Activated CD4-positive, alpha-beta T cell treated with anti-CD3 and anti-CD28 coated beads, Interleukin-10, Interleukin-2, amounts not matched to agents 100 ng/mL and 50 ng/mL, durations not matched to agents 16 hours and 8 hours (primary cell): ENCODE measurements at regions not wholly inside any gene's neighbourhood (a gene's known extent, or its start where the extent isn't known, plus 50 kb on each side); places are given as distances from the start of the nearest gene placed in this dataset.

Source experiments
- DNase-seq: peaks from one replicate; pipeline ENCODE4 v3.0.0-alpha.2; 2020

- DNase-seq, result no peak
Observed at GRCh38 chr17:6208608-6209180, 138.5 kb downstream of the WSCD1 start.

GRCh38 chr17:6205525-6205924, 135.3 kb downstream of the WSCD1 start:
- no peak for DNase-seq

- DNase-seq, result no peak
Observed at GRCh38 chr17:6205033-6205432, 134.9 kb downstream of the WSCD1 start.

GRCh38 chr17:6204203-6204722, 134.1 kb downstream of the WSCD1 start:
- DNase-seq, result no peak

DNA sequence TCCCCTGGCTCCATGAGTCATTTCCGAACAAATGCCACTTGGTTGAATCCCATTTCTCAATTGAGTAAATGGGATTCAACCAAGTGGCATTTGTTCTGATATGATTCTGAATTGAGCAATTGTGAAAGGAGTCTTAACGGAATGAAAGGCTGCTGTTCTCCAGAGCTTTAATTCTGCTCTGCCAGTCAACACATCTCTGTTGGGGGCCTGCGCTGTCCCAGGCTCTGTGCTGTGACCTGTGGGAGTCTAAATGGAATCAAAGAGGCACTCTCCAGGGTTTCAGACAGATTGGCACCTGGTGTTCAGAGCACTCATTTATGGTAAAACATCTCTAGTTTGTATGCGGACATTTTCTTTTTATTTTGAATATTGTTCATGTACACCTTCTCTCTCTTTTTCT, 126.2 kb downstream of the WSCD1 start:
- DNase-seq, result no peak

DNA sequence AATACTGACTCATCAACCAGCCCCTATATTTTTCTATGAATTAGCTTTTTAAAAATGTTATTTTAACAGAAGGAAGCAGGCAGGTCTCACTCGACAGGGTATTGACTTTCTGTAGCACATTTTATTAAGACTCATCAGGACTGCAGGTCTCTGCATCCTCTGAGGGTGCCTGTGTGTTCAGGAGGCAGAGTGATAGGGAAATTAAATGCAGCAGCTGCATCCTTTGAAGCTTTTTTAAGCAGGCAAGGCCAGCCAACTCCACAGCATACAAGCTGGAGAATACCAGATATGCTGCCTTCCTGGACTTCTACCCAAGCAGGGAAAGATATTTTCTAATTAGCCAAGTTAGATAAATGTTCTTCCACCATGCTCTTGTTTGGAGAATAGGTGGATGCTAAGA, 124.9 kb downstream of the WSCD1 start:
- no peak for DNase-seq

DNA sequence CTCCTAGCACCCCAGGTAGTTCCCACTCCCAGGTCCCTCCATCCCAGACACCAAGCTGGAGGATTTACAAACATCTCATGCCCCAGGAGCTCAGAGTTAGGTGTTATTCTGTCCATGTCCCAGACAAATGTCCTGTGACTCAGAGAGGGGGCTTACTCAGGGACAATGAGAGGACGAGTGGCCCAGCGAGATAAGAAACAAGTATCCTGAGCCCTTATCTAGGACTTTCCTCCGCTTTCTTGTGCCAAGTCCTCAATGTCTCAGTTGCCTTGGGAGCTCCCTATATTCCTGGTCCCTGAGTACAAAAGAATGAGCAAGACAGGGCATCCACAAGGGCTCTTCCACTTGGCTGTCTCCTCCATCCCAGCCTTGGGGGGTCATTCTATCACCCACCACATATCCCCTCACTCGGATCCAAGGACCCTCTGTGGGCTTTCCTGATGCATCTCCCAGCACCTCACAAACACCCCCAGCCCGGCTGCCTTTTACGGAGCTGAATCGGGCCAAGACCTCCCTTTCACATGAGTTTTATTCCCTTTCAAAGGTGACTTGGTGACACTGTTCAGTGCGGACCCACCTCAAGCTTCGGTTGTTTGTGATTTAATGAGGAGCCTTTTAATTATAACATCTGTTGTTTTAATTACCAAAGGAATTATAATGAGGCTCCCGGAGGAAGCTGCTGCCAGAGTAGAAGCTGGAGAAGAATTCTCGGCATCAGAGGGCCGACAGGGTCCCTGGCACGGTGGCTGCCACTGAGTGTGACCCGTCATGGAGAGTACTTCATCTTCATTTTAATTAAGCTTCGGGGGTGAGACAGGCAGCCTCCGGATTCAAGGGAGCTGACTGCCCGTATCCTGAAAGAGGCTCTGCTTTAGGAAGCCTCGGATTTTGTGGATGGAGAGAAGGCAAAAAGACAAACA, 121.5 kb downstream of the WSCD1 start:
- DNase-seq, result no peak

- no peak for DNase-seq
Observed at GRCh38 chr17:6187836-6188235, 117.7 kb downstream of the WSCD1 start.

DNA sequence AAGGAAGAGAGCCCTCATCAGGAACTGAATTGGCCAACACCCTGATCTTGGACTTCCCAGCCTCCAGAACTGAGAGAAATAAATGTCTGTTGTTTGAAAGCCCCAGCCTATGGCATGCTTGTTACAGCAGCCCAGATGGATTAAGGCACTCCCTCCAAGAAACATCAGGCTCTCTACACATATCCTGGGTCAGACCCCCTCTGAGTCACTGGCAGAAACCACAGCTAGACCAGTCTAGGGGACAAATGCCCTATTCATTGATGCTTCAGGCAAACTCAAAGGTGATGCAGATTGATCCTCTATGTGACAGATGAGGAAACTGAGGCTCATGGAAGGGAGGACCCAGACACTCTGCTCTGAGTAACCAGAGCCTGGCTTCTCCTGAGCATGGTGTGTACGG, 116.8 kb downstream of the WSCD1 start:
- DNase-seq, result no peak

GRCh38 chr17:6184508-6184907, 114.3 kb downstream of the WSCD1 start:
- no peak for DNase-seq

DNA sequence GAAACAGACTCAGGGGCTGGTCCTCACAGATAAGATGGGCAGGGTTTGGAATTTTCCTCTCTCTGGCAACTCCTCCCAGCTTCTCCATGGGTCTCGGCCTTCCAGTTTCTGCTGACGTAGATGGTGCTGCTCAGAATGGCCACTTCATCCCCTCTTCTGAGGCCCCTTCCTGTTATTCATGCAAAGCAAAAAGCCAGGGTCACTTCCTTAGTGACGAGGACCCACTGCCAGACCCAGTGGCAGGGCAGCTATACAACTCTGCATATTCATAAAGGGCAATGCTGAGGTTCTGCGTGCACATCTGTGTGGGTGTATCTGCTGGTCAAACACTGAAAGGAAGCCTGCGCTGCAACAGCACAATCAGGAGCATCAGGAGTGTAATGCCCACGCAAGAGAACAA, 108.8 kb downstream of the WSCD1 start:
- no peak for DNase-seq

DNA sequence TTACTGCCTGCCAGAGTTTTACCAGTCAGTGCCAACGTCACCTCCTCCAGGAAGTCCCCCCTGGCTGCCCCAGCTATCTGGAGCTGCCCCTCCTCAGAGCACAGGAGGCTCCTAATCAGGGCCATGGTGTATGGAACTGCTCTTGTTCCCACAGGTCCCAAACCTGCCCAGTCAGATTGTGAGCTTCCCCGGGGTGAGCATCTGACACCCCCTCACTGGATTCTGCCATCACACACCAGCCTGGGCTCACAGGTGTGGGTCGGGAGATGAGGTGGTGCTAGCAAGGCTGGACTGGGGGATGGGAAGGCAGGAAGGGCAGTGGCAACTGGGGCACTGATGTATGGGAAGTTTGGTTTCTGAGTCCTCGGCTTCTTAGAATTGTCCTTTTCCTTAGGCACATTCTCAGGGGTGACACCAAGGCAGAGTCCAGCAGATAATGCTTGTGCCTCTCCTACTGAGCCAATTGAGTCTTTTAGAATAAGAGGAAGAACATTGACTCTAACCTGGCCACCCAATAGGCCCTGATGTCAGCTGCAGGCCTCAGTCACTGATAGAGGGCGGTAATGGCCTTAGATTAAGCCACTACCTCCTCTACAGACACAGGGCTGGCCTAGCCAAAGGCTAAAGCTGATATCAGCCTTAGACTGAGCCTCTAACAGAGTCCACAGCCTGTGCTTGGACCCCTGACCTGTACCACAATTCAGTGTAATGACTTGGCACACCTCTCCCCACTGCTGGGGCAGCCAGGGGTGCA, 107.9 kb downstream of the WSCD1 start:
- no peak for DNase-seq
